Activated gamma-delta T cell treated with anti-CD3 and anti-CD28 coated beads, Interleukin-2, amount 50 U/mL, for 16 hours (primary cell): ENCODE measurements at regions not wholly inside any gene's neighbourhood (a gene's known extent, or its start where the extent isn't known, plus 50 kb on each side); places are given as distances from the start of the nearest gene placed in this dataset.

Experiments used
- DNase-seq: peaks from one replicate; pipeline ENCODE4 v3.0.0-alpha.2; 2020; ENCODE audit warnings: low read depth

DNA sequence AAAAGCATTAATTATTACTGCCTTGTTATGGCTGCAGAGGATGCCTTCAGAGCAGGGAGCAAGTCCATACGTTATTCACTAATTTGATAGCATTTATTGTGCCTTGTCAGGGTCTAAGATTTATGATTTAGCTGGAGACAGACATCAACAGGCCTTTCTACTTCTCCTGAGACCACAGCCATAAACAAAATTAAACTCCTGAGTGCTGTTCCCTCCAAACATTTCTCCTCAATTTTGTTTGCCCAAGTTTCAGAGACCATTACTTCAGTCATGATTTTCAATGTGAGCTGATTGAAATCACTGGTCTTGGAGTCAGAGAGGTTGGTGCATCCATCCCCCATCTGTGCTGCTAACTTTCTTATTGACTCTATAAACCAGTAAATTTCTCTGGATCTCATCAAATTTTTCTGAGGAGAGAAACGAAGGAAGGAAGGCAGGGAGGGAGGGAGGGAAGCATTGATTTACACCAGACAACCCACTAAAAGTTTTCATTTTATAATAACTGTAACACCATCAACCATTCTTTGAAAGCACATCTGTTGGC lies 423.6 kb upstream of the CDH11 start:
- DNase-seq, result no peak

DNA sequence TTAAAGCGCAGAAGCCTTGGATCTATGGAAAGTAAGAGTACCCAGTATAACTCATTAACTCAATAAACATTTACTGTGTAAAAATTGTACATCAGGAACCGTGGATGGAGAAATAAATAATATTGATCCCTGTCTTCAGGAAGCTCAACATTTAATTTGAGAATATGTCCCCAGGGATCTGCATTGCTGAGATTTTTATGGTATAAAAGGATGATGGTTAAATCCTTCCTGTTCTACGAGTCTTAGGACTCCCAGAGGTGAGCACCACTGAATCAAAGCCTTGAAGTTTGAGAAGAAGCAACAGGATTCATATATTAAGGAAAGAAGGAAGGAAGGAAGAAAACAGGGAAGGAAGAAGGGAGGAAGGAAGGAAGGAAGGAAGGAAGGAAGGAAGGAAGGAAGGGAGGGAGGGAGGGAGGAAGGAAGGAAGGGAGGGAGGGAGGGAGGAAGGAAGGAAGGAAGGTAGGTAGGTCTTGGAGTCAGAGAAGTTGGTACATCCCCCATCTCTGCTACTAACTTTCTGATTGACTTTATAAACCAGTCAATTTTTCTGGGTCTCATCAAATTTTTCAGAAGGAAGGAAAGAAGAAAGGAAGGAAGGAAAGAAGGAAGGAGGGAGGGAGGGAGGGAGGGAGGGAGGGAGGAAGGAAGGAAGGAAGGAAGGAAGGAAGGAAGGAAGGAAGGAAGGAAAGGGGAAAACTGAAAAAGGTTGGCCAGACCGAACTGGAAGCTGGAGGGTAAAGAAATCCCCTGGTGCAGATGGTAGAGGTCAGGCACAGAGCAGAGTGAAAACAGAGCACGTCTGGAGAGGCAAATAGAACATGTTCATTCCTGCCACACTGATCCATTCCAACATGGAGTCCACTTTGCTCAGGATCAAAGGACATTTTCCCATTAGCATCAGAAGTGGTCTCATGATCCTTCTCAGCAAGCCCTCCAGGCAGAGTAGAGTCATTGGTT lies 422.2 kb upstream of the CDH11 start:
- DNase-seq, result no peak

DNA sequence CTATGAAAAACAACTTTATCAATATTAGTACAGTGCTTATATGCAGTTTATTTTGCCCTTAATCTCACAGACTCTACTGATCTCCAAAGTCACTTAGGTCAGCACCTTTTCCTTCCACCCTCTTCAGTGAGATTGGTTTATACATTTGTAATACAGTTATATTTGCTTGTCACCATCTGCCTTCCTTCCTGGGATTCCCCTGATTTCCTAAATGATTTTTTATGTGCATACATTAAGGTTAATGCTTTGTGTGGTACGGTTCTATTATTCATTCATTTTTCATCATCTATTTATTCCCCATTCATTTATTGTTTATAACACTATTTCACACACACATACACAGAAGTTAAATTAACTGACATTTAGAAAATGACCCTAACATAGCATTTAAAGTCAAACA lies 419.8 kb upstream of the CDH11 start:
- DNase-seq, result no peak

DNA sequence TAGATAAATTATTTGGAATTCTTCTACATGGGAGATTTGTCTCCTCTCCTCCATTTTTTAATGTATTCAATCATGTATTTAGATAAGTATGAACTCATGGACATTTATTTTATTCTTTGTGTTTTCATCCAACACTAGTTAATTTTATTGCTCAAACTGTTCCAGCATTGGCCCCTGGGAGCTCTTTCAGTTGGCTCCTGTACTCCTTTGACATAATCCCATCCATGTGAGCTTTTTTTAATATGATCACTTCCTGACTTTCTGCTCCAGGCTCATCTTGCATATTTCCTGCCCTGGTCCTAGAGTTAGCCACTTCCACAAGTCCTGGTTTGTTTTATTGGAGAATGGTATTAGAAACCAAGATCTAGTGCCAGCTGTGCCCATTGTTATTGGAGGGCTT lies 419.0 kb upstream of the CDH11 start:
- DNase-seq, result no peak

DNA sequence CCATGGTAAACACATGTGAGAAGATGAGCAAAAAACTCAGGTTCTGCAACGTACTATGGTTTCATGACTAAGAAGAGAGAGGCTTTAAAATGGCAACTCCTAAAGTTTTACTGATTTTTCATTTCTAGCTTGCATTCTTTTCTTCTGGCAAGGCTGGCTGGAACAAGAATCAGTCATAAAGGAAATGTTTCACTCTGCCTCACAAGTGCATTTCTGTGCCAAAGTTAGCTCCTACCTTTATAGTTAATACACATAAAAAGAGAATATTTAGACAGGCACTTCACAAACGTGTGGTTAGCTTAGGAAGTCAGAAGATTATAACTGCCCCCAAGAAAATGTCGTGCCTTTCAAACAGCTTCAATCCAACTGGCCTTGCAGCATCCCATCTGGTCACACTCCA lies 417.1 kb upstream of the CDH11 start:
- no peak for DNase-seq

DNA sequence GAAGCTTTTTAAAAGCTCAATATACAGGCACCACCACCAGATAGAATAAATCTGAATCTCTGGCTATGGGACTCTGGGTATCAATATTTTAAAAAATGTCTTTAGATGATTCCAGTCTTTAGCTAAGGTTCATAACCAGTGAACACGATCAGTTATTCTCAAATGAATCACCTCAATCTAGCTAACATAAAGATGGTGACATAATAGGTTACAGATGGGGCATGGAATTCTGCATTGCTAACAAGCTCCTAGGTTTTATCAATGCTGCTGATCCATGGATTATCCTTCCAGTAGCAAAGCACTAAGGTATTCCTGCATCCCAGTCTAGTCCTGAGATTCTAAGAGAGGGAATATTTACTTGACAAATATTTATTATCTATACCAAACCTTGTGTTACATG lies 415.5 kb upstream of the CDH11 start:
- DNase-seq, result no peak

DNA sequence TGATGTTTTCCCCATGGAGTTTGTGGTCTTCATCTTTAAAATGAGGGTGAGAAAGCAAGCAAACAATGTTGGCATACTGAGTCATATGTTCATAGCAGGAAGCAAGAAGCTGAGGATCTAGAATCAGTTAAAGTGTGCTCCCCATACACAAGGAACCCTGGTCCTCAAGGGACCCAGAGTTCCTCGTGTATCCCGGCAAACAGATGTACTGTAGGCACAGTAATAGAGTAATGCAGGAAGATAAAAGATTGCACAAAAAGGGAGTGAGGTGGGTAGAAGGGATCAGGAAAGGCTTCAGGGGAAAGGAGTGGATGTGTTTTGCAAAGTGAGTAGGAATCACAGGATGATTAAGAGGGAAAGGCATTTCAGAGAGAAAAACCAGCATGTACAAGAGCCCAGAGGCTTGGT lies 412.3 kb upstream of the CDH11 start:
- no peak for DNase-seq

DNA sequence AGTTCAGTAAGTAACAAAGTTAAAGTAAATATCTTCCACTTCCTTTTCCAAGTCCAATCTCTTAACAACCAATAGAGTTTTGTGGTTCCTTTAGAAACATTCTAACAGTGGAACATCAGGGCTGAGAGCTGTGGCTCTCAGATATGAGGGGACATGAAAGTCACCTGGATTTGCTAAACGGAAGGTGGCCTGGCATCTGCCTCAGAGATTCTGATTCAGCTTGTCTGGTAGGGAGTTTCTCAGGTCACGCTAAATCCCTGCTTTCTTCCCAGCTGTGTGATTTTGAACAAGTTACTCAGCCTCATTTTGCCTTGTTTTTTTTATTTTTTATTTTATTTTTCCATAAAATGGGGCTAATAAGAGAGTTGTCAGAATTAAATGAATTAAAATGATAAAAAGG lies 411.0 kb upstream of the CDH11 start:
- DNase-seq, result no peak

DNA sequence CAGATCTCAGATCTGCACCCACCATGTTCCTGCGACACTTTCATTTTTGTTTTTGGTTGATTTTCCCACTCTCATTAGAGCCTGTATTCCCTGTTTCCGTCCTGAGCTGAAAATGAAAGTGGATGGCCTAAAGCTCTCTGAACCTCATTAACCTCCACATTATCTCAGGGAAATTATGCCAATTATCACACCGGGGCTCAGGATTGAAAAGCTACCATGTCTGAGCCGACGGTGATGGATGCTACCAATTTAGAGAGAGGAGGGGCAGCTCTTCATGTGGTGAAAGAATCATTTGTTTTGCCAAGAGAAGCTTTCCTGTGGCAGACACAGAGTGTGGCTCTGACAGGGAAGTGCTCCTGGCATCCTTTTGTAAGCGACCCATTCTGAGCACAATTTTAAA lies 410.4 kb upstream of the CDH11 start:
- DNase-seq, result no peak

DNA sequence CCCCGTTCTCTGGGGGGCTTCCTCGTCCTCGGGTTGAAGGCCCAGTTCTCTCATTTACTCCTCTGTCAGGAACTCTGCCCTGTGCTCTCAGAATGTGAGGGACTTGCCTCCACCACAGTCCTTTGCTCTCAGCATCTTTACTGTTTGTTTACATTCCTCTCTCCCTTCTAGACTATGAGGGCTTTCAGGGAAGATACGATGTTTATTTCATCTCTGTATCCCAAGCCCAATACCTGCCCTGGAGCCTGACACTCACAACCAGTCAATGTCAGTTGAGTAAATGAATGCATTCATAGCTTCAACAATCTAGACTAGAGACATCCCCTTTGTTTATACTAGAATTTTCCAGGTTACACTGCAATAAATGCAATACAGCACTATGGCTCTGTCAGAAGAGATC lies 409.6 kb upstream of the CDH11 start:
- DNase-seq, result no peak

DNA sequence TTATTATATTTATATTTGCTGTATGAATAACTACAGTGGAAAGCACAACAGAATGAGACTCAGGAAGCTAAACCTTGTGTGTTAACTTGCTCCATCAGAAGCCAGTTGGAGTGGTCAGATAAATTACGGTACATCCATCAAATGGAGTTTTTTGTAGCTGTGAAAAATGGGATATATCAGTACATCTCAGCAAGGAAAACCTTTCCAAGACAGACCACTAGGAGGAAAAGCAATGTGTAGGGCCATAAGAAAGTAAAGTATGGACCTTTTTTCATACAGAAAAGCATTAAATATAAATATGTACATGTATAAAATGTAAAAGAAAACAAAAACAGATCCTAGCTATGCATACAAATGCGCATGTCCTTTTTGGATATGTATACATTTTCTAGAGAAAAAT lies 403.8 kb upstream of the CDH11 start:
- DNase-seq, result no peak

DNA sequence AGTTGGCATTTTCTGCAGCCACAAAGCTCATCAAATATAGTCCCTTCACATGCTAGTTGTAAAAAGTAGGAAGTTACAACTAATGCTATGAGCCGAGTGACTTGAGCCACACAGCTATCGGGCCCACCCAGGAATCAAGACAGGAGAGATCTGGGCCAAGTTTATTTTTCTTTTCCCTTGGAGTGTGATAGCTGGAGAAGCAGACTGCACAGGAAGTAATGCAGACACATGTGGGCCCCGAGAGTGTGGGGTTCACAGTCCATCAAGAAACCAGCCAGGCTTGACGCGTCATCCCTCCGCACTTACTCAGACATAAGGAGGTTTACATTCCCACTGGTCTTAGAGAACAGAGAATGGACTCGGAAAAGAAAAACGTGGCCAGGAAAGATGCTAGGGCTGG lies 403.1 kb upstream of the CDH11 start:
- no peak for DNase-seq

DNA sequence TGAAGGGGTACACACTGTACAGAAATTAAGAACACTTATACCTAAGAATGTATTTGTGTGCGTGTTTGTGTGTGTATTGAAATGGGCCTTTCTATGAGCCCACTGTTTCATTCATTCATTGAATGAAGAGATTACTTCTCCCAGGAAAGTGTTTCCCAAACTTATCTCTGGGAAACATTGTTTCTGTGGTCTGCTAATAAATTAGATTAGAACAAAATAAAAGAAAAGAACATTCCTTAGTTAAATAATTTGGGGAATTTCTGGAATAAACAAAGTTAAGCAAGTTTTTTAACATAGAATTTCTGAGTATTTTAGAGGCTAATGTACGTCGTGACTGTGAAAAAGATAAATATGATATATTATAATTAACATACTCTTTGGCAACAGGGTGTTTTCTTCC lies 402.4 kb upstream of the CDH11 start:
- DNase-seq, result no peak

DNA sequence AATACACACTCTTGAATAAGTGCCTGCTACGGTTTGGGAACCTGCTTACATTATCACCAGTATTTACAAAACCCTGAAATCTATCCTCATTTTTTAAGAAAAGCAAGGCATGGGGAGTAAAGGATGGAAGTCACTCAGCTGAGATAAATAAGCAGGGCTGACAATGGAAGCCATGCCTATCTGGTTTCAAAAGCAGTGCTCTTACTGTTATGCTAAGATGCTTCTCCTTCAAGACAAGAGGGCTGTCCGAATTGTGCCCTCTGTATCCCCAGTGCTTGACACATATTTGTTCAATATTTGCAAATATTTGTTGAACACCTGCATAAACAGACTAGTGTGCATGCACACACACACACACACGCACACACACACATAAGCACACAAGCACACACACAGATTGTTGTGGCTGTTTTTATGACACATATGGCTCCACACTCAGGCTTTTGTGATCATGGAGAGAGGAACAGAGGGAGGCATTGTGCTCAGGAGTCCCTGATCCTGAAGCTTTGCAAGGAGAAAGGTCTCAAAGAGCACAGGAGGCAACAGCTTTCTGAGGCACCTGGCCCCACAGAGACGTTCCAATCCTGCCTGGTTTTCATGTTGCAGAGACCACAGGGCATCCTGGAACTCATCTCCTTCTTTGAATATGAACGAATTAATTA lies 401.6 kb upstream of the CDH11 start:
- no peak for DNase-seq

DNA sequence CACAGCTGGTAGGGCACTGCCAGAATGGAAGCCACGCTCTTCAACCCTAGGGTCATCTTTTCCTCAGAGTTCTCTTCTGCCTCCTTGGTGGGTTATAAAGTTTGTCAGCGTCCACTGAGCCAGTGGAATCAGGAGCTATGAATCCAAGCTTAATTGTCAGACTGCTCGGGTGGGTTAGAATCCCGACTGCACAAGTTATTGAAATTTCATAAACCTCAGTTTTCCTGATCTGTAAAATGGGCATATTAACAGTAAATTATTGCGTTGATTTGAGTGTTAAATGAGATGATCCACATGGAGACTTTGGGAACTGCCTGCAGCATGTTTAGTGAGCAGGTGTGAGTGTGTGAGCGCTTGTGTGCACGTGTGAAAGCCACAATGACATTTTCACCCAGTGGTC lies 400.5 kb upstream of the CDH11 start:
- no peak for DNase-seq

DNA sequence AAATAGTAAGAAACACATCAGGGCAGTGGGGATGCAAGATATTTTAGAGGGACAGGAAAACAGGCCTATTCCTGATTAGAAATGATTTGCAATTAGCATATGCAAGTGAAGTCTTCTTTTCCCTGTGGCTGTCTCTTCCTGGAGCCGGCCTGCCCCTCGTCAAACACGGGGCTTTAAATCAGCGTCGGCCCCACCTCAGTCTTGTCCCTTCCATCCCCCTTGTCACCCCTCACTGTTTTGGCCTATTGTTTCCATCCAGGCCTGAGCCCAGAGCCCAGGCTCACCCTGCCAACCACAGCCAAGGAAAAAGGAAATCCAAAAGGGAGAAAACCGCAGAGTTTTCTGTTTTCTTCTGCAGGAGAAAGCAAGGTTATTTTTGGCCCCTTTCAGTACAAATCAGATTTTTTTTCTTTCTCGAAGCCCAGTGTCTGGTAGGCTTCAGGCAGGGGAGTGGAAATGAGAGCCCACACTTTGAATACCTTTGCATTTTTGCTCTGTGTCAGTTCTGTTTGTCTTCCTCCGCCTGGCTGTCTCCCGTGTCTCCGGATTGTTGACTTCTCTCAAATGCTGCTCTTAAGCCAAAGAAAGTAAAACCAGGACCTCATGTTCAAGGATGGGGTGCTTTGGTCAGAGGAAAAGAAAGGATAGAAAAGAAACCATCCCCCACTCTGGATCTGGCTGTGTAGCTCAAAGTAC lies 399.9 kb upstream of the CDH11 start:
- no peak for DNase-seq

DNA sequence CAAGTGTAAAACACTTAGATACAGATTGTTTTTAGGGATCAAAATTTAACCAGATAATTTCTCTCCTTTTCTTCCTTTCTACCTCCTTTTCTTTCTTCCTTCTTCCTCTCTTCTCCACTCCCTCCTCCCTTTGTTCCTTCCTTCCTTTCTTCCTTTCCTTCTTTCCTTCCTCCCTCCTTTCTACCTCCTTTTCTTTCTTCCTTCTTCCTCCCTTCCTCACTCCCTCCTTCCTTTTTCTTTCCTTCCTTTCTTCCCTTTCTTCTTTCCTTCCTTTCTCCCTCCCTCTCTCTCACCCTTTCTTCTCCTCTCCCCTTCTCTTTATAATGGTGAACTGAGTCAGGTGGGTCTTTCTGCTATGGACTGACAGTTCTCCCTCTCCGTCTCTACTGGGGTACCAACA lies 397.5 kb upstream of the CDH11 start:
- DNase-seq, result no peak

DNA sequence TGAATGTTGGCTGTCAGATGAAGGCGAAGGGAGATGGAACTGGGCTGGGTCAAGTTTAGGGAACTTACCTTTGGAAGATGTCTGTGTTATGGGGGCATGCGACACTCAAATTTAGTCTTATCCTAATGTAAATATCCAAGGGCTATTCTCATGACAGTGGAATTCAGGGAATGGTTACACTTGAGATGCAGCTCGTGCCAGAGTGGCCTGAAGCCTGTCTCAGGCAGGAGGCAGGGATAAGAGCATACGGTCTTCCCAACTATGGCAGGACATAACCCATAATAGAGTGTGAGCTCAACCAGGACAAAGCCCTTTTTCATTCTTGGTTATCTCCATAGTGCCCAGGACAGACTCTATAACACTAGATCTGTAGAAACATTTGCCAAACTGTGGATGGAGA lies 393.3 kb upstream of the CDH11 start:
- no peak for DNase-seq

DNA sequence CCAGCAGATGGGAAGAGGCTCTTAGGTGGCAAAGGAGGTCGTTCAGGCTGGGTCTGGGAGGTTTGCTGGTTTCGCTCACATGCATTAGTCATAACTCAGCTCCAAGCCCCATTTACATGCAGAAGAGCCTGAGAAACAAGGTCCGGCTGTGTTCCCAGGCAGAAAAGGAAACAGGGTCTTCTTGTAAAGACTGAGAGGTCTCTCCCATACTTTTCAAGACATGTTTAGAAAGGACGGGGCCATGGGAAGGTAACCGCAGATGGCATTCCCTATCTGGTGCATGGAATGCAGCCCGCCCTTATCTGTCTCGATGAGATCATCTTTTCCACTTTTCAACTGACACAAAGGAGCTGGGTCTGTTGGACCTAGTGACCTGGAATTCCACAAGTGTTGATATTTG lies 389.0 kb upstream of the CDH11 start:
- no peak for DNase-seq

DNA sequence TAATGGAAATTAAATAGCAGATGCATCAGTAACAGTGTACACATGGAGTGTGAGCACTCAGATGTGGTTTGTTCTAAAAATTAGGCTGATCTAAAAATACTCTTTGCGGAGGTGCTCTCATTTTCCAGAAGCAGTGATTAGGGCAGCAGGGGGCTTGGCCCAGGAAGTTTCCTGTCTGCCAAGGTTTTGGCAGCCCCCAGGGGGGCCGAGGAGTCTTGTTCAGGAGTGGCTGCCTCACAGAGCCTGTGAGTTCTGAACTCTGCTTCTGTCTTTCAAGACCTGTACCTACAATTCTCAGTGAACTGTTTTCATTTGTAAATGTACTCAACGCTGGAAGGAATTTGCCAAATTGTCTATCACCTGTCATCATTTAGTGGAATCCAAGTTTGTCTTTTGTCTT lies 388.4 kb upstream of the CDH11 start:
- DNase-seq, result no peak

DNA sequence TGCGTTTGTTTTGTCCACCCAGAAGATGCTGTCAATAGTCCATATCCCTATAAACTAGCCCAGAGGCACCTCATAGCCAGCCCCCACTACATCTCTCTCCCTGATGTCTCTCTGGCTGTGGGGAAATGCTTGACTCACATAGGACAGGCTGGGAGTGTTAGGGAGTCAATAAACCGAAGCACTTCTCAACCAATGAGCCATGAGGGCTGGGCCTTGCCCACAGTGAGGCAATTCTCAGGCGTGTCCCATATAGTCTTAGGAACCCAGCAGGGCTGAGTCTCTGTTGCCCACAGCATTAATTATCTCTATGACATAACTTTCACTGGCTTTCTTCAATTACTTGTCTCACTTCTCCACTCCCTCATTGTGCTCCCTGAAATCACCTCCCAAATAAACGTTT lies 387.3 kb upstream of the CDH11 start:
- DNase-seq, result no peak

DNA sequence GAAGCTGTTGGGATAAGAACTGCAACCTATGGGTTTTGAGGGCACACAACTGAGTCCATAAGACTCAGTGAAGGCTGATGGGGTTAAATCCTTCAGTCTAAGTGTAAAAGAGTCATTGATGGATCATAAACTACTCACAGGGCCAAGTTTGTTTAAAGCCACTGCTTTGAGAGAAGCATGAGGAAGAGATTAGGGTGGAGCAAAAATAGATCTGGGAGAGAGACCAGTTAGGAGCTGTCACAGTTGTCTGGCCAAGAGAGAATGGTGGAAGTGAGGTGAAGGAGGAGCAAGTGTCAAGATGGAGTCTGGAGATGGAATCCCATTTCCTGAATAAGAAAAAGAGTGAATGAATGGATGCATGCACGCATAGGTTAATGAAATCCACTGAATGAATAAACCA lies 379.1 kb upstream of the CDH11 start:
- DNase-seq, result no peak

DNA sequence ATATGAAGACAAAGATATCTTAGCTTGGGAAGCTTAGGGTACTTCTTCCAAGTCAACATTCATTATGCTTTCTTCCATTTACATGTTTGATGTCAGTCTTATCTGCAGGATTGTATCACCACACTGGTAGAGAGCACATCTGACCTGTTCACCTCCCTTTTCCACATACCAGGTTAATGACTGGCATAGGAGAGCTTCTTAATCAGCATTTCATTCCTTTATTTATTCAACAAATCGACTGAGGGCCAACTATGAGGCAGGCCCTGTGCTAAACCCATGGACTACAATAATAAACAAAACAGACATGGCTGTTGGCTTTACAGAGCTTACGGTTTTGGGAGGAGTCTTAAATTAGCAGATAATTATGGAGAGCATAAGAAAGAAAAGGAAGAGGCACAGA lies 378.1 kb upstream of the CDH11 start:
- DNase-seq, result no peak
